Posterior vena cava (tissue), 2 donors: ENCODE measurements at regions not wholly inside any gene's neighbourhood (a gene's known extent, or its start where the extent isn't known, plus 50 kb on each side); places are given as distances from the start of the nearest gene placed in this dataset.
"Not testable (repeated sequence)": the region's sequence is repeated elsewhere in the genome, so short reads cannot be mapped to it uniquely, and the experiment has no call there.

ENCODE experiments used
- DNase-seq: peaks from one replicate; pipeline ENCODE4 v3.0.0-alpha.2; 2020; ENCODE audit warnings: low spot score
- intact Hi-C, 2 donors: fragments of 100-400 bp; cut with DNase I; formaldehyde crosslinking; loops; one replicate each; pipeline versions ENCODE4 v1.14.1 to v1.14.2; 2022 to 2023
- donor health status: DM: yes; HTN: yes; CAD: no.
- donor health status: DM: yes; HTN: yes; CAD: no.

- DNase-seq, intact Hi-C loops: not testable (repeated sequence)
These were observed 138.2 kb downstream of the ADRA2C start for GRCh38 chr4:3904264-3904955.

GRCh38 chr4:3909616-3910015 is 143.4 kb downstream of the ADRA2C start:
- intact Hi-C loops, result loop anchor here in 1 of 2 donors (2.0 kb wide), 1 partner anchor 535 kb away; no protein-coding TSS in a partner anchor
- DNase-seq, result not testable (repeated sequence)

DNA sequence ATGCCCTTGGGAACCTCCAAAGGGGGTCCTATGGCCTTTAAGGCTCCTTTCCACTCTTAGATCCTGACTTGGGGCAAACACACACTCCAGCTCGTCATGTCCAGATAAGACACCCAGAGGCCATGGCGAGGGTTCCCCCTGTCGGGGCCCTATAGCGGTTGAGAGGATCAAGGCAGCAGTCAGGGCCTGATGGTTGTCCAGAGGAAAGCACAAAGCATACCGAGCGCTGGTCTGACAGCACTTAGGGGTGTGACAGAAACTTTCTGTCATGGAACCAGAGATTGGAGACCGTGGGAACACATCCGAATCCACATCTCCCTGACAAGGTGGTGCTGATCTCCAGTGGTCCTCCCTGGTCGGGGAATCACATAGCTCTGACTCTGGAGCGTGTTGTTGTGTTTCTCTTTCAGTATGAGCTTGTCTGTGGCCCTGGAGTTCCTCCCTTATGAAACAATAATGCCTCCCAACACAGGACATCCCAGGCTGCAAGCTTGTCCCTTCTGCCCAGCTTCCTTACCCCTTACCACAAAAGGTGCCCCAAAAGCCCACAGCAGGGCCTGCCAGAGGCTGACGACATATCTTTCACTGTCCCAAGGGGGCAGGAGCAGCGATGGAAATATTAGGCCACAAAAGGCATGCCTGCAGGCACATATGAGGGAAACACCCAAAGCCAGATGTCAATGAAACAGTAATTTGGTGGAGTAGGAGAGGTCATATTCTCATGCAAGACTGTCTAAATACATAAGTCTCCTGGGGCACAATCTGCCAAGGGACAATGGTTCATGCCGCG is 144.2 kb downstream of the ADRA2C start:
- intact Hi-C loops, result loop anchor here in 1 of 2 donors (2.0 kb wide), 1 partner anchor 536 kb away; no protein-coding TSS in a partner anchor
- DNase-seq, result not testable (repeated sequence)

DNA sequence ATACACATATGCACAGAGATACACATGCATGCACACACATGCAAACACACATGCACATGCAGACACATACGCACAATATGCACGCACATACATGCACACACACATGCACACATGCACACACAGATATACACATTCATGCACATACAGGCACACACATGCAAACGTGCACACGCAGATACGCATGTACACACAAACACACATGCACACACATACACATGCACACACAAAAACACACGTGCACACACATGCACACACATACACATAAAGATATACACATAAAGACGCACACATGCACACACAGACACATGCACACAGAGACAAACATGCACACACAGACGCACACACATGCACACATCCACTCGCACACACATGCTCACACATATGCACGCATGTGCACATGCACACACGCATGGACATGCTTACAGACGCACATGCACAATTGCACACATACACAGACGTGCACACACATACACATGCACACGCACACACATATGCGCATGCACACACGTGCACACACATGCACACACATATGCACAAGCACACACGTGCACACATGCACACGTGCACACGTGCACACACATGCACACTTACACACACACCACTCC is 145.2 kb downstream of the ADRA2C start:
- intact Hi-C loops, result loop anchor here in 1 of 2 donors (2.0 kb wide), 1 partner anchor 537 kb away; no protein-coding TSS in a partner anchor
- DNase-seq, result no peak

DNA sequence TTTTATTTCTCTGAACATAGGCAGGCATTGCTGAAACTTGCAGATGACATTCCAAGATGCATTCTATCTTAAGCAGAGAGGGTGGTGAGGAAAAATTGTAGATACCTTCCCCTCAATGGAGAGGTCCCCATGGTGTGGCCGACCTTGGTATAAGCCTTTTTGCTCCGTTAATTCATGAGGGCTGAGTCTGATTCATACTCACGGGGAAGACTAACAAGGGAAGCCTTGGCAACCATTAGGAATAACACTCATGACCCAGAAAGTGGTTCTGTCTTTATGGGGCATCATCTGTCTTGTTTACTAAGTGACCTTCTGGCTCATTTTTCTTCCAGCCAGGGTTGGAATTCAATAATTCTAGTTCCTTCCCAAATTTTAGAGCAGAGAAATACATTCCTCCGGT is 148.3 kb downstream of the ADRA2C start:
- intact Hi-C loops, DNase-seq: not testable (repeated sequence)

- intact Hi-C loops, DNase-seq: not testable (repeated sequence)
These were observed 153.3 kb downstream of the ADRA2C start for GRCh38 chr4:3919509-3919908.

GRCh38 chr4:3921902-3922301 is 155.7 kb downstream of the ADRA2C start:
- intact Hi-C loops, result not testable (repeated sequence)

DNA sequence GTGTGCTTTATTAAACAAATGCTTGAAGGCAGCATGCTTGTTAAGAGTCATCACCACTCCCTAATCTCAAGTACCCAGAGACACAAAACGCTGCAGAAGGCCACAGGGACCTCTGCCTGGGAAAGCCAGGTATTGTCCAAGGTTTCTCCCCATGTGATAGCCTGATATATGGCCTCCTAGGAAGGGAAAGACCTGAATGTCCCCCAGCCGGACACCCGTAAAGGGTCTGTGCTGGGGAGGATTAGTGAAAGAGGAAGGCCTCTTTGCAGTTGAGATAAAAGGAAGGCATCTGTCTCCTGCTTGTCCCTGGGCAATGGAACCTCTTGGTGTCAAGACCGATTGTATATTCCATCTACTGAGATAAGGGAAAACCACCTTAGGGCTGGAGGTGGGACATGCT is 159.7 kb downstream of the ADRA2C start:
- DNase-seq, intact Hi-C loops: not testable (repeated sequence)

More at GRCh38 chr4:3921902-3922301, 155.7 kb downstream of the ADRA2C start:
- DNase-seq, result not testable (repeated sequence)

GRCh38 chr4:3926271-3926670 is 160.1 kb downstream of the ADRA2C start:
- intact Hi-C loops, DNase-seq: not testable (repeated sequence)

- intact Hi-C loops, result not testable (repeated sequence)
These were observed 161.0 kb downstream of the ADRA2C start for GRCh38 chr4:3926969-3927755.

GRCh38 chr4:3929431-3929830 is 163.2 kb downstream of the ADRA2C start:
- DNase-seq, intact Hi-C loops: not testable (repeated sequence)

More at GRCh38 chr4:3926969-3927755, 161.0 kb downstream of the ADRA2C start:
- not testable (repeated sequence) for DNase-seq

DNA sequence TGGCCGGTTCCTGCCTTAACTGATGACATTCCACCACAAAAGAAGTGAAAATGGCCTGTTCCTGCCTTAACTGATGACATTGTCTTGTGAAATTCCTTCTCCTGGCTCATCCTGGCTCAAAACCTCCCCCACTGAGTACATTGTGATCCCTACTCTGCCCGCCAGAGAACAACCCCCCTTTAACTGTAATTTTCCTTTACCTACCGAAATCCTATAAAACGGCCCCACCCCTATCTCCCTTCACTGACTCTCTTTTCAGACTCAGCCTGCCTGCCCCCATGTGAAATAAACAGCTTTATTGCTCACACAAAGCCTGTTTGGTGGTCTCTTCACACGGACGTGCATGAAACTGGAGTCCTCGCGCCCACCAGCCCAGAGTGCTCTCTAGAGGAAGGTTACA is 166.5 kb downstream of the ADRA2C start:
- DNase-seq, intact Hi-C loops: not testable (repeated sequence)

GRCh38 chr4:3935406-3935805 is 169.2 kb downstream of the ADRA2C start:
- DNase-seq, intact Hi-C loops: not testable (repeated sequence)

DNA sequence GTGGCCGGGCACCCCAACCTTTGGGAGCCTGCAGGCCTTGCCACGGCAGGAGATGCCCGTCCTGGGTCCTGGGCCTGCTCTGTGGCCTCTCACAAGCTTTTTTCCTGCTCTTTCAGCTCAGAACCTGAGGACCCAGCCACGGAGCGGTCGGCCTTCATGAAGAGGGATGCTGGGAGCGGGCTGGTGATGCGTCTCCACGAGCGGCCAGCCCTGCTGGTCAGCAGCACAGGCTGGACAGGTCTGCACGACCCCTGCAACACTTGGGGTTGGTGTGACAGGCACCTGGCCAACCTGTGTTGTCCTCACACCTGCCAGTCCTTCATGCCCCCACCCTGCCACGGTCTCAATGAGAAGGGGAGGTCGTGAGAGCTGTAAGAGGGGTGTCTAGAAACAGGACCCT is 170.0 kb downstream of the ADRA2C start:
- intact Hi-C loops, result no loop called here
- DNase-seq, result no peak

- DNase-seq, intact Hi-C loops: not testable (repeated sequence)
These were observed 171.8 kb downstream of the ADRA2C start for GRCh38 chr4:3937849-3938562.

GRCh38 chr4:3938676-3939075 is 172.5 kb downstream of the ADRA2C start:
- DNase-seq, intact Hi-C loops: not testable (repeated sequence)

- DNase-seq, result not testable (repeated sequence)
- intact Hi-C loops, result loop anchor here in 1 of 2 donors (10.0 kb wide), 1 partner anchor 165 kb away; no protein-coding TSS in a partner anchor
These were observed 173.9 kb downstream of the ADRA2C start for GRCh38 chr4:3939954-3940591.
